Calu3 (cell line): ENCODE measurements at regions not wholly inside any gene's neighbourhood (a gene's known extent, or its start where the extent isn't known, plus 50 kb on each side); places are given as distances from the start of the nearest gene placed in this dataset.

Source experiments
- BruUV-seq: library from RNA; stranded (reverse); fragments of 400-500 nt; replicated peaks from 2 replicates; lab custom pipeline; 2021; lab: Mats Ljungman, UMichigan
- CTCF ChIA-PET: fragments of 300-600 bp; sonication (Branson Sonifier 250); formaldehyde crosslinking; loops from one replicate; lab custom pipeline; 2022; ENCODE audit warnings: antibody characterized with exemption; lab: Charles Lee
- DNase-seq: peaks from one replicate; pipeline ENCODE4 v3.0.0; 2022
- H3K27ac Mint-ChIP-seq: one replicate; pipeline ENCODE4 v1.8.0; 2022; ENCODE audit warnings: mixed read lengths; ENCODE audit not compliant: unreplicated experiment
- H3K27me3 Mint-ChIP-seq: one replicate; pipeline ENCODE4 v1.8.0; 2022; ENCODE audit warnings: mixed read lengths; ENCODE audit not compliant: unreplicated experiment
- H3K36me3 Mint-ChIP-seq: one replicate; pipeline ENCODE4 v1.8.0; 2022; ENCODE audit warnings: mild to moderate bottlenecking, moderate library complexity, mixed read lengths; ENCODE audit not compliant: insufficient read depth, unreplicated experiment
- H3K4me1 Mint-ChIP-seq: one replicate; pipeline ENCODE4 v1.8.0; 2022; ENCODE audit warnings: mild to moderate bottlenecking, low read depth, mixed read lengths; ENCODE audit not compliant: unreplicated experiment
- H3K4me3 Mint-ChIP-seq: one replicate; pipeline ENCODE4 v1.8.0; 2022; ENCODE audit warnings: mild to moderate bottlenecking, low read depth, moderate library complexity, mixed read lengths; ENCODE audit not compliant: unreplicated experiment
- H3K9me3 Mint-ChIP-seq: one replicate; pipeline ENCODE4 v1.8.0; 2022; ENCODE audit warnings: low read depth, mixed read lengths; ENCODE audit not compliant: unreplicated experiment
- intact Hi-C: fragments of 100-400 bp; cut with micrococcal nuclease; formaldehyde crosslinking; loops from one replicate; pipeline ENCODE4 v1.10.0; 2022; ENCODE audit not compliant: unreplicated experiment
- TF ChIP-seq, protein P1 (sequence below): fragments of 200-600 bp; IDR thresholded peaks from one replicate; pipeline ENCODE4 v1.8.0; 2022; ENCODE audit warnings: antibody characterized with exemption; ENCODE audit not compliant: unreplicated experiment

DNA sequence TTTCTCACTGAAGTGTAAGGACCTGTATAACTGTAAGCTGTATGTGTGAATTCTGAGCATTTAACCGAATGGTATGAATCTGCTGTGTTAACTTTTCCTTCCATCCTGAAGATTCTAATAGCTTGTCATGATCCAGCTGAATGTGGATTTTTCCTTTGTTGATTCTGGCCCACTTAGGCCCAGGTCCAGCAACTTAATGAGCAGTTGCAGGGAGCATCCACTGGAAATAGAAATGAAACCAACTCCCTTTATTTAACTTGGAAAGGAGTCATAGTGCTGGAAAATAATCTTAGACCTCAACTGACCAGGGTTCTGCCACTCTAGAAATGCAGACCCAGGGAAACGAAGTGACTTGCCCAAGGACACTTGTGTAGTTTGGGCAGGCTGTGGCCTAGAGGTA lies 142.3 kb upstream of the MTNR1B start:
- CTCF ChIA-PET = no interaction called here
- intact Hi-C loops = no loop called here
- H3K27ac Mint-ChIP-seq = no peak overlapping the region
- BruUV-seq = no TSS peak
- no peaks in the 10 kb centered on the region for H3K36me3 Mint-ChIP-seq
- H3K4me3 Mint-ChIP-seq = no peak overlapping the region
- TF ChIP-seq, protein P1, sequence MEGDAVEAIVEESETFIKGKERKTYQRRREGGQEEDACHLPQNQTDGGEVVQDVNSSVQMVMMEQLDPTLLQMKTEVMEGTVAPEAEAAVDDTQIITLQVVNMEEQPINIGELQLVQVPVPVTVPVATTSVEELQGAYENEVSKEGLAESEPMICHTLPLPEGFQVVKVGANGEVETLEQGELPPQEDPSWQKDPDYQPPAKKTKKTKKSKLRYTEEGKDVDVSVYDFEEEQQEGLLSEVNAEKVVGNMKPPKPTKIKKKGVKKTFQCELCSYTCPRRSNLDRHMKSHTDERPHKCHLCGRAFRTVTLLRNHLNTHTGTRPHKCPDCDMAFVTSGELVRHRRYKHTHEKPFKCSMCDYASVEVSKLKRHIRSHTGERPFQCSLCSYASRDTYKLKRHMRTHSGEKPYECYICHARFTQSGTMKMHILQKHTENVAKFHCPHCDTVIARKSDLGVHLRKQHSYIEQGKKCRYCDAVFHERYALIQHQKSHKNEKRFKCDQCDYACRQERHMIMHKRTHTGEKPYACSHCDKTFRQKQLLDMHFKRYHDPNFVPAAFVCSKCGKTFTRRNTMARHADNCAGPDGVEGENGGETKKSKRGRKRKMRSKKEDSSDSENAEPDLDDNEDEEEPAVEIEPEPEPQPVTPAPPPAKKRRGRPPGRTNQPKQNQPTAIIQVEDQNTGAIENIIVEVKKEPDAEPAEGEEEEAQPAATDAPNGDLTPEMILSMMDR = no peak
- peaks cover 16% of the 10 kb centered on the region for H3K27me3 Mint-ChIP-seq
- DNase-seq = no peak
- H3K4me1 Mint-ChIP-seq = no peaks in the 10 kb centered on the region
- H3K9me3 Mint-ChIP-seq = no peaks in the 10 kb centered on the region

DNA sequence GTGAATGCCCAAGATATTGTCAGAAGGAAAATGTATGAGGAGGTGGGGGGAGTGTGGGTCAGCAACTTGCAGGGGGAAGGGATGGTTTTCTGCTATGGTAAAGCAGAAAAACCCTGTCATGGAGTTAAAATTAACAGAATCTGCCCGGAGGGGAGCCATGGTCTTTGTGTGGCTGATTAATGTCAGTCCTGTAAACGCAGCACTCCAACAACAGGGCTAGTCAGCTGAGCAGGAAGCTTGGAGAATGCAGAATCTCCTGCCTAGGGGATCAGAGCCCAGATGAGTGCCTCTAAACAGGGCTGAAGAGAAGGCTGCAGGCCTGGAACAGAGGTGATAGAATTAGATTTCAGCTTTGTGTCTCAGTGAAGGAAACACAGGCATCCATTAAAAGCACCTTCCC lies 140.9 kb upstream of the MTNR1B start:
- CTCF ChIA-PET = no interaction called here
- Mint-ChIP-seq H3K4me3 (no peak overlapping the region), H3K27ac (no peak overlapping the region), H3K27me3 (peaks cover 16% of the 10 kb centered on the region), H3K4me1 (no peaks in the 10 kb centered on the region), H3K36me3 (no peaks in the 10 kb centered on the region), H3K9me3 (no peaks in the 10 kb centered on the region)
- no peak for DNase-seq
- TF ChIP-seq, protein P1 = no peak
- intact Hi-C loops = no loop called here
- BruUV-seq = no TSS peak

DNA sequence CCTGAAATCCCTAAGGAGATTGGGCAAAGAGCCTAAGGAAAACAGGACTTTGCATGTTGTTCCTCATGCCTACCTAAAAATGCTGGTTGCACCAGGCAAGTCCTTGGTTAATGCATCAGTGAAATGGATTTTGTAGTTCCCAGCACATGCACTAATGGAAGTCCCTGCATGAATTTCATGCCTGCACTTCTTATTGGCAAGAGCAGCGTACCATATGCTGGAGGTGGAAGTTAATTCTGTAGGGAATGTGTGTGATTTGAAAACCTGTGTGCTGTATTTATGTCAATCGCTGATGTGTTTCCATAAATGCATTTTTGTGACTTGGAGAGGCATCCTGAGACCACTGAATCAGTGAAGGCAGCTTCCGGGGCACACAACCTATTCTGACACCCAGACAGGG lies 140.3 kb upstream of the MTNR1B start:
- Mint-ChIP-seq H3K4me1 (no peaks in the 10 kb centered on the region), H3K27ac (no peak overlapping the region), H3K27me3 (peaks cover 16% of the 10 kb centered on the region), H3K4me3 (no peak overlapping the region), H3K9me3 (no peaks in the 10 kb centered on the region), H3K36me3 (no peaks in the 10 kb centered on the region)
- TF ChIP-seq, protein P1 = no peak
- CTCF ChIA-PET = no interaction called here
- DNase-seq = no peak
- intact Hi-C loops = no loop called here
- no TSS peak for BruUV-seq

DNA sequence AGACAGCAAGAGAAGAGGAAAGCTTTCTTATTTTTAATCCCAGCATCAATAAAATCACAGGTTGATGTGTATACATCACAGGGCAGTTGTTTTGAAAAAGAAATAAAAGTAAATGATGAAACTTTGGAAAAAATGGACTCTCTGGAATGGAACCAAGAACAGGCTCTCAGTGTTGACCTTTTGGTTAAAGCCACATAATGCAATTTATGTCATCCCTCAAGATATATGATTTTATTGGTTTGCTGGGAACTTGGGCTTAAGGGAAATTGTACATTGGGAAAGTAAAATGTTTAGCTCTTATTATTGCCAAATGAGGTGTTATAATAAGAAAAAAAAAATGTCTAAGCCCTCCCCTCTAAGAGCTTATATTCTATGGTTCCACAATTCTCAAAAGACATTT lies 139.8 kb upstream of the MTNR1B start:
- CTCF ChIA-PET = no interaction called here
- Mint-ChIP-seq H3K4me3 (no peak overlapping the region), H3K36me3 (no peaks in the 10 kb centered on the region), H3K27me3 (peaks cover 16% of the 10 kb centered on the region), H3K27ac (no peak overlapping the region), H3K9me3 (no peaks in the 10 kb centered on the region), H3K4me1 (no peaks in the 10 kb centered on the region)
- no TSS peak for BruUV-seq
- intact Hi-C loops = no loop called here
- TF ChIP-seq, protein P1 = no peak
- no peak for DNase-seq
